ENCODE measurements at regions not wholly inside any gene's neighbourhood (a gene's known extent, or its start where the extent isn't known, plus 50 kb on each side); places are given as distances from the start of the nearest gene placed in this dataset.
A peak's percentile ranks its signal among the peaks of the same experiment; 100 is the strongest.

DNA sequence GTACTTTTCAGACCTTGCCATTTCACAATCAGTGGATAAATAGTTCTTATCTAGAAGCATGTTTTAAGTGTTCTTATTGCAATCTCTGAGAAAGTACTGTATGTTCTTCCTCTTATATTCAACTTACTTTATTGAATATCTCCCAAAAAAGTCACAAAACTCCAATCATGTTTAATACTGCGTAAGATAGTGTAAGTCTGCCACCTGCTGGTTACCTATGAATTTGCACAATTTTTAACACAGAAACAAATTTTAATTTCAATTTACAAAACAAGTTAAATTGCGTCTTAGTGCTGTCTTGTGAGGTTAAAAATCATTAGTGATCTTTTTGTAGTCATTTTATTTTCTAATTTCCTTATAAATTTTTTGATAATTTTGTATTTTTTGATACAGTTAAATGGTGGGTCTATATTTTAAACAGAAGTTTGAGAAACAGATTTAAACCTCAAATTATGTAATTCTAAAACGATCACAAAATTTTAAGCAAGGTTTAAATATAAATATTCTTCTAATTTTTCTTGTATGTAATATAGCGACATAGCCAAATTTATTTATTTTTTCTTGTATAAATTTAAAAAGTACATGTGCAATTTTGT, 115.8 kb downstream of the EMB start:
- TF ChIP-seq POLR2A (IDR thresholded peaks at IDR 0.05), result no peak
- TF ChIP-seq, protein P1, sequence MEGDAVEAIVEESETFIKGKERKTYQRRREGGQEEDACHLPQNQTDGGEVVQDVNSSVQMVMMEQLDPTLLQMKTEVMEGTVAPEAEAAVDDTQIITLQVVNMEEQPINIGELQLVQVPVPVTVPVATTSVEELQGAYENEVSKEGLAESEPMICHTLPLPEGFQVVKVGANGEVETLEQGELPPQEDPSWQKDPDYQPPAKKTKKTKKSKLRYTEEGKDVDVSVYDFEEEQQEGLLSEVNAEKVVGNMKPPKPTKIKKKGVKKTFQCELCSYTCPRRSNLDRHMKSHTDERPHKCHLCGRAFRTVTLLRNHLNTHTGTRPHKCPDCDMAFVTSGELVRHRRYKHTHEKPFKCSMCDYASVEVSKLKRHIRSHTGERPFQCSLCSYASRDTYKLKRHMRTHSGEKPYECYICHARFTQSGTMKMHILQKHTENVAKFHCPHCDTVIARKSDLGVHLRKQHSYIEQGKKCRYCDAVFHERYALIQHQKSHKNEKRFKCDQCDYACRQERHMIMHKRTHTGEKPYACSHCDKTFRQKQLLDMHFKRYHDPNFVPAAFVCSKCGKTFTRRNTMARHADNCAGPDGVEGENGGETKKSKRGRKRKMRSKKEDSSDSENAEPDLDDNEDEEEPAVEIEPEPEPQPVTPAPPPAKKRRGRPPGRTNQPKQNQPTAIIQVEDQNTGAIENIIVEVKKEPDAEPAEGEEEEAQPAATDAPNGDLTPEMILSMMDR (IDR thresholded peaks at IDR 0.05), result peak in 5 of 6 experiments; percentile 36 to 65 (median 55)

Data from esophagus squamous epithelium (tissue), 4 donors.